Transverse colon (tissue), 3 donors: ENCODE measurements at regions not wholly inside any gene's neighbourhood (a gene's known extent, or its start where the extent isn't known, plus 50 kb on each side); places are given as distances from the start of the nearest gene placed in this dataset.

ENCODE experiments used
- POLR2A ChIP-seq: fragments of 450-650 bp; IDR thresholded peaks from one replicate; pipeline ENCODE4 v1.6.1; 2016; ENCODE audit warnings: antibody characterized with exemption, mild to moderate bottlenecking, moderate library complexity
- TF ChIP-seq, protein P1 (sequence below), 5 experiments: fragments of 200-600 bp in 3 of 5; fragments of 450-650 bp in 2 of 5; sonication (generic) in 3 of 5; IDR thresholded peaks; 1 replicate in 2 of 5; 2 replicates in 3 of 5; pipeline ENCODE4 v1.5.1; 2016 to 2017; ENCODE audit warnings: antibody characterized with exemption in 5 of 5, inconsistent platforms in 3 of 5, mild to moderate bottlenecking in 2 of 5, moderate library complexity in 1 of 5

DNA sequence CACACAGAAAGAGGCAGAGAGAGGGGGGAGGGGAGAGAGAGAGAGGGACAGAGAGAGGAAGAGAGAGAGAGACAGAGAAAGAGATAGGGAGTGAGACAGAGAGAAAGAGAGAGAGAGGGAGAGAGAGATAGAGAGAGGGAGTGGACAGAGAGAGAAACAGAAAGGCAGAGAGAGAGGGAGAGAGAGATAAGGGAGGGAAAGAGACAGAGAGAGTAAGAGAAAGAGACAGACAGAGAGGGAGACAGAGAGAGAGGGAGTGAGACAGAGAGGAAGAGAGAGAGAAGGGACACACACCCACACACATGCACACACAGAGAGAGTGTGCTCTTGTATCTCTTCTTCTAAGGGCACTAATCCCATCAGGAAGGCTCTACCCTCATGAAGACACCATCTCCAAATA, 103.2 kb upstream of the ESRRB start:
- no peak for TF ChIP-seq POLR2A
- TF ChIP-seq, protein P1, sequence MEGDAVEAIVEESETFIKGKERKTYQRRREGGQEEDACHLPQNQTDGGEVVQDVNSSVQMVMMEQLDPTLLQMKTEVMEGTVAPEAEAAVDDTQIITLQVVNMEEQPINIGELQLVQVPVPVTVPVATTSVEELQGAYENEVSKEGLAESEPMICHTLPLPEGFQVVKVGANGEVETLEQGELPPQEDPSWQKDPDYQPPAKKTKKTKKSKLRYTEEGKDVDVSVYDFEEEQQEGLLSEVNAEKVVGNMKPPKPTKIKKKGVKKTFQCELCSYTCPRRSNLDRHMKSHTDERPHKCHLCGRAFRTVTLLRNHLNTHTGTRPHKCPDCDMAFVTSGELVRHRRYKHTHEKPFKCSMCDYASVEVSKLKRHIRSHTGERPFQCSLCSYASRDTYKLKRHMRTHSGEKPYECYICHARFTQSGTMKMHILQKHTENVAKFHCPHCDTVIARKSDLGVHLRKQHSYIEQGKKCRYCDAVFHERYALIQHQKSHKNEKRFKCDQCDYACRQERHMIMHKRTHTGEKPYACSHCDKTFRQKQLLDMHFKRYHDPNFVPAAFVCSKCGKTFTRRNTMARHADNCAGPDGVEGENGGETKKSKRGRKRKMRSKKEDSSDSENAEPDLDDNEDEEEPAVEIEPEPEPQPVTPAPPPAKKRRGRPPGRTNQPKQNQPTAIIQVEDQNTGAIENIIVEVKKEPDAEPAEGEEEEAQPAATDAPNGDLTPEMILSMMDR (IDR thresholded peaks at IDR 0.05) = no peak
